SU-DHL-6 (cell line): ENCODE measurements at regions not wholly inside any gene's neighbourhood (a gene's known extent, or its start where the extent isn't known, plus 50 kb on each side); places are given as distances from the start of the nearest gene placed in this dataset.

ENCODE experiments used
- H2AFZ ChIP-seq: fragments of 200-600 bp; sonication (generic); 2 replicates; pipeline ENCODE4 v1.6.1; 2014; ENCODE audit warnings: low read depth, mild to moderate bottlenecking, moderate library complexity, mixed read lengths, antibody characterized with exemption, low read length; ENCODE audit not compliant: severe bottlenecking
- H3F3A ChIP-seq: fragments of 200-600 bp; shearing (Covaris generic); 2 replicates; pipeline ENCODE4 v1.6.0; 2016; ENCODE audit warnings: antibody characterized with exemption, mild to moderate bottlenecking; ENCODE audit not compliant: insufficient read depth
- H3K27ac ChIP-seq: fragments of 200-600 bp; sonication (generic); 2 replicates; pipeline ENCODE4 v1.5.1; 2016; ENCODE audit warnings: low read depth, mild to moderate bottlenecking, low read length, moderate library complexity, mixed read lengths
- H3K27me3 ChIP-seq: fragments of 200-600 bp; sonication (generic), shearing (Covaris generic); 2 replicates; pipeline ENCODE4 v1.6.0; 2014; ENCODE audit warnings: mild to moderate bottlenecking, low read length
- H3K36me3 ChIP-seq: fragments of 200-600 bp; sonication (generic); 2 replicates; pipeline ENCODE4 v1.6.1; 2014; ENCODE audit warnings: mild to moderate bottlenecking, low read length, mixed read lengths
- H3K4me2 ChIP-seq: fragments of 300-600, 200-600 bp; shearing (Covaris generic), sonication (generic); 2 replicates; pipeline ENCODE4 v1.6.0; 2014; ENCODE audit warnings: low read length, low read depth, mild to moderate bottlenecking; ENCODE audit not compliant: poor library complexity, severe bottlenecking
- H3K4me3 ChIP-seq: fragments of 200-600 bp; sonication (generic); 2 replicates; pipeline ENCODE4 v1.5.1; 2014; ENCODE audit warnings: antibody characterized with exemption, low read length, mild to moderate bottlenecking, mixed read lengths; ENCODE audit not compliant: insufficient read depth, poor library complexity, severe bottlenecking
- H3K79me2 ChIP-seq: fragments of 200-600 bp; sonication (generic); 2 replicates; pipeline ENCODE4 v1.6.1; 2014; ENCODE audit warnings: mild to moderate bottlenecking, low read length, moderate library complexity; ENCODE audit not compliant: insufficient read depth
- H3K9ac ChIP-seq: fragments of 200-600 bp; sonication (generic); 2 replicates; pipeline ENCODE4 v1.7.0; 2014; ENCODE audit warnings: mild to moderate bottlenecking, low read length
- H3K9me2 ChIP-seq: fragments of 200-600 bp; sonication (generic); replicated peaks from 2 replicates; pipeline ENCODE4 v1.6.1; 2014; ENCODE audit warnings: low read length; ENCODE audit not compliant: insufficient read depth
- H3K9me3 ChIP-seq: fragments of 200-600 bp; sonication (generic); 2 replicates; pipeline ENCODE4 v1.6.1; 2014; ENCODE audit warnings: low read length, mixed read lengths; ENCODE audit not compliant: insufficient read depth
- H4K20me1 ChIP-seq: fragments of 200-600 bp; sonication (generic); 2 replicates; pipeline ENCODE4 v1.6.1; 2014; ENCODE audit warnings: low read depth, mild to moderate bottlenecking, antibody characterized with exemption, low read length, moderate library complexity, mixed read lengths
- CTCF ChIP-seq: fragments of 200-600 bp; sonication (generic); IDR thresholded peaks from one replicate; pipeline ENCODE4 v1.5.1; 2017; ENCODE audit warnings: antibody characterized with exemption, mild to moderate bottlenecking, low read length, moderate library complexity; ENCODE audit not compliant: insufficient read depth, poor library complexity, severe bottlenecking
- EZH2phosphoT487 ChIP-seq: fragments of 200-600 bp; sonication (generic), shearing (Covaris generic); conservative IDR thresholded peaks from 2 replicates; pipeline ENCODE4 v1.6.1; 2018; ENCODE audit warnings: mild to moderate bottlenecking, antibody characterized with exemption, low read length, moderate library complexity, mixed read lengths

GRCh38 chr7:153099235-153099634 is 339.7 kb downstream of the ACTR3B start:
- no peak overlapping the region for H3K27ac ChIP-seq
- no peaks in the 10 kb centered on the region for H3K9me2 ChIP-seq
- H4K20me1 ChIP-seq = no peaks in the 10 kb centered on the region
- H3K27me3 ChIP-seq = no peaks in the 10 kb centered on the region
- no peaks in the 10 kb centered on the region for H3K79me2 ChIP-seq
- H3K9me3 ChIP-seq = no peaks in the 10 kb centered on the region
- H3K4me3 ChIP-seq = no peak overlapping the region
- no peak overlapping the region for H2AFZ ChIP-seq
- H3K36me3 ChIP-seq = no peaks in the 10 kb centered on the region
- no peak overlapping the region for H3K4me2 ChIP-seq
- no peak overlapping the region for H3K9ac ChIP-seq
- no peak for TF ChIP-seq EZH2phosphoT487
- TF ChIP-seq CTCF = no peak
- no peaks in the 10 kb centered on the region for H3F3A ChIP-seq

GRCh38 chr7:153100691-153101237 is 341.2 kb downstream of the ACTR3B start:
- H2AFZ ChIP-seq = no peak overlapping the region
- no peak for TF ChIP-seq CTCF
- TF ChIP-seq EZH2phosphoT487 = no peak
- no peak overlapping the region for H3K27ac ChIP-seq
- no peaks in the 10 kb centered on the region for H3K79me2 ChIP-seq
- no peak overlapping the region for H3K4me3 ChIP-seq
- no peaks in the 10 kb centered on the region for H3K27me3 ChIP-seq
- H3K9ac ChIP-seq = no peak overlapping the region
- no peaks in the 10 kb centered on the region for H3K36me3 ChIP-seq
- no peaks in the 10 kb centered on the region for H3F3A ChIP-seq
- H3K4me2 ChIP-seq = no peak overlapping the region
- no peaks in the 10 kb centered on the region for H3K9me2 ChIP-seq
- H4K20me1 ChIP-seq = no peaks in the 10 kb centered on the region
- no peaks in the 10 kb centered on the region for H3K9me3 ChIP-seq

GRCh38 chr7:153103202-153103601 is 343.6 kb downstream of the ACTR3B start:
- Histone ChIP-seq H3F3A (no peaks in the 10 kb centered on the region), H2AFZ (no peak overlapping the region), H3K9ac (no peak overlapping the region), H3K36me3 (no peaks in the 10 kb centered on the region), H4K20me1 (no peaks in the 10 kb centered on the region), H3K79me2 (no peaks in the 10 kb centered on the region), H3K9me3 (no peaks in the 10 kb centered on the region), H3K9me2 (no peaks in the 10 kb centered on the region), H3K27ac (no peak overlapping the region), H3K27me3 (no peaks in the 10 kb centered on the region), H3K4me2 (no peak overlapping the region), H3K4me3 (no peak overlapping the region)
- TF ChIP-seq CTCF (no peak), EZH2phosphoT487 (no peak)

- H3K9me2 ChIP-seq = no peaks in the 10 kb centered on the region
- H4K20me1 ChIP-seq = no peaks in the 10 kb centered on the region
- H3K4me2 ChIP-seq = no peak overlapping the region
- no peaks in the 10 kb centered on the region for H3K27me3 ChIP-seq
- H3K27ac ChIP-seq = no peak overlapping the region
- H3K9ac ChIP-seq = no peak overlapping the region
- H3K4me3 ChIP-seq = no peak overlapping the region
- no peaks in the 10 kb centered on the region for H3K9me3 ChIP-seq
- H3K36me3 ChIP-seq = no peaks in the 10 kb centered on the region
- no peak for TF ChIP-seq CTCF
- no peaks in the 10 kb centered on the region for H3F3A ChIP-seq
- no peak overlapping the region for H2AFZ ChIP-seq
- no peaks in the 10 kb centered on the region for H3K79me2 ChIP-seq
These were observed 348.3 kb downstream of the ACTR3B start for GRCh38 chr7:153107826-153108225.
